Right cardiac atrium (tissue), 5 donors: ENCODE measurements at regions not wholly inside any gene's neighbourhood (a gene's known extent, or its start where the extent isn't known, plus 50 kb on each side); places are given as distances from the start of the nearest gene placed in this dataset.

Experiments
- ATAC-seq, 2 donors: fragments of 200-7000 bp; cut with Tn5 transposase; one replicate each; pipeline versions ENCODE4 v1.8.0 to v1.9.1; 2020; ENCODE audit warnings: moderate library complexity in 2 of 2, mild to moderate bottlenecking in 1 of 2
- DNase-seq, 3 donors: peaks; one replicate each; pipeline ENCODE4 v3.0.0-alpha.2; 2020
- H3K27ac ChIP-seq: one replicate; pipeline ENCODE4 v1.5.1; 2013; ENCODE audit warnings: mild to moderate bottlenecking, low read length, control low read depth, moderate library complexity
- H3K27me3 ChIP-seq: one replicate; pipeline ENCODE4 v1.6.1; 2013; ENCODE audit not compliant: control insufficient read depth, insufficient read depth
- H3K4me1 ChIP-seq: one replicate; pipeline ENCODE4 v1.6.1; 2013; ENCODE audit warnings: low read length; ENCODE audit not compliant: control insufficient read depth, insufficient read depth
- H3K4me3 ChIP-seq: one replicate; pipeline ENCODE4 v1.5.1; 2013; ENCODE audit warnings: low read length, control low read depth
- H3K9me3 ChIP-seq: one replicate; pipeline ENCODE4 v1.6.1; 2013; ENCODE audit warnings: low read length; ENCODE audit not compliant: control insufficient read depth
- WGBS: extraction: QIAGEN DNeasy Blood & Tissue Kit; methylation state at CpG from one replicate; pipeline ENCODE4 v1.1.7; 2013; 5-methylcytosine and 5-hydroxymethylcytosine counted together
- intact Hi-C, 4 donors: fragments of 100-400 bp; cut with DNase I; formaldehyde crosslinking; loops; one replicate each; pipeline versions ENCODE4 v1.11.0 to v1.14.0; 2022 to 2023
- donor health status: healthy with polysubstance abuse.
- donor health status: DM: no; HTN: yes; CAD: no.
- donor health status: DM: no; HTN: no; CAD: no.
- donor health status: DM: no; HTN: yes; CAD: no; lungs with severe emphysema.
- donor health status: DM: yes; HTN: yes; CAD: no.

- DNase-seq: no peak
- ATAC-seq: no peak
- 88% methylated on average over 4 of the region's 4 CpGs for WGBS
- Histone ChIP-seq H3K27me3 (no peaks in the 10 kb centered on the region), H3K9me3 (no peaks in the 10 kb centered on the region), H3K4me3 (no peak overlapping the region), H3K4me1 (no peaks in the 10 kb centered on the region), H3K27ac (no peak overlapping the region)
- intact Hi-C loops: no loop called here
Measured at GRCh38 chr6:14339711-14340584, 222.4 kb downstream of the CD83 start.

DNA sequence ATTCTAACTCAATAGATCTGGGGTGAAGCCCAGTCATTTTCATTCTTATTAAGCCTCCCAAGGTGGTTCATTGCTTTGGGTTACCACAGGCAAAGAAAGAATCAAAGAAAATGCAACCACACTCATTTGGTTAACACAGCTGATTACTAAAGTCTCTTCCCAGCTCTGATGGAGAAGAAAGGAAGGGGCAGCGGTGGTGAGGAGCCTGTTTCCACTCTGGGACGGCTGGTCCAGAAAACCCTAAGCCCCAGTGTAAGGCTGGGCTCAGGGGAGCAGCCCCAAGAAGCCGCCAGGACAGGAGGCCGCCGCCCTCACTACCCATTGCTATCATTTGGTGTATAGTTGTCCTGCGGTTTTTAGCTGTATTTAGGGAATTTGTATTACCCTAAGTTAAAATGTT is 226.9 kb downstream of the CD83 start:
- DNase-seq (no peak), ATAC-seq (no peak)
- H3K27me3 ChIP-seq: no peaks in the 10 kb centered on the region
- no peaks in the 10 kb centered on the region for H3K9me3 ChIP-seq
- no peak overlapping the region for H3K27ac ChIP-seq
- intact Hi-C loops: no loop called here
- no peak overlapping the region for H3K4me3 ChIP-seq
- WGBS: 98% methylated on average over 6 of the region's 6 CpGs
- H3K4me1 ChIP-seq: no peaks in the 10 kb centered on the region

DNA sequence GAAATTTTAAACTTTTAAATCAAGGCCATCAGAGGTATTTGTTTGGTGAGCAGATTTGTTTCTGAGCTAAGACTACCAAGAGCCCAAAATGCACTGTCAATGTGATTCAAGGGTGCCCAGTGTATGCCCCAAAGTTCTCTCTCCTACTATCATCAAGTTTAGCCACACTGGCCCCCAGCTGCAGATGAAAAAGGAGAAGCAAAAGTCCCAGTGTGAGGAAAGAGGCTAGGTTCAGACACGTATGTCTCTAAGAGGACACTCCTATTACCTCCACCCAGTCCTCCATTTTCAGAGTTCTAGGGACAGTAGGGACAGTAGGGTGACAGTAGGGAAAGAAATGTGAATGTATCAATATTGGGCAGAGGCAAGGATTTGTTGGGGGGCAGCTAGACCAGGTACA is 230.8 kb downstream of the CD83 start:
- intact Hi-C loops: no loop called here
- 89% methylated on average over 1 of the region's 1 CpG for WGBS
- DNase-seq (no peak), ATAC-seq (no peak)
- Histone ChIP-seq H3K27me3 (no peaks in the 10 kb centered on the region), H3K9me3 (no peaks in the 10 kb centered on the region), H3K27ac (no peak overlapping the region), H3K4me1 (no peaks in the 10 kb centered on the region), H3K4me3 (no peak overlapping the region)

GRCh38 chr6:14349507-14349906 is 231.9 kb downstream of the CD83 start:
- DNase-seq (no peak), ATAC-seq (no peak)
- intact Hi-C loops: no loop called here
- 61% methylated on average over 2 of the region's 2 CpGs for WGBS
- Histone ChIP-seq H3K27ac (no peak overlapping the region), H3K4me1 (no peaks in the 10 kb centered on the region), H3K9me3 (no peaks in the 10 kb centered on the region), H3K4me3 (no peak overlapping the region), H3K27me3 (no peaks in the 10 kb centered on the region)

DNA sequence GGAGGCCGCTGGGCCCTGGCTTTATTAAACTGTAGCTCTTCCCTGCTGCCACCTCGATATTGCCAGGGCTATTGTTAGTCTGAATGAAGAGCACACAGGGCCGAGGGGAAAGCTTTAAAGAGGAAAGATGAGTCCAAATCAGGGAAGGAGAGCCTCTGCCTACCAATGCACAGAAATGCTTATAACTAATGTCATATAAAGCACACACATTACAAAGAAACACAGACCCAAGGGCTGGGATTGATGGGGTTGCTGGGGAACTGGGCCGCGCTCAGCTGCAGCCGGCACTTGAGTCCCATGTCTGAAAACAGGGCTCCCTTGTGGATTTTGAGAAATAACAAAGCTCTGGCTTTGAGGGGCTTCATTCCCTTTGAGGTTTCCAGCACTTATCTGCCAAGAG is 232.6 kb downstream of the CD83 start:
- intact Hi-C loops: no loop called here
- no peaks in the 10 kb centered on the region for H3K27me3 ChIP-seq
- H3K27ac ChIP-seq: no peak overlapping the region
- no peaks in the 10 kb centered on the region for H3K4me1 ChIP-seq
- H3K4me3 ChIP-seq: no peak overlapping the region
- WGBS: 85% methylated on average over 6 of the region's 6 CpGs
- DNase-seq (no peak), ATAC-seq (no peak)
- no peaks in the 10 kb centered on the region for H3K9me3 ChIP-seq

- Histone ChIP-seq H3K4me1 (no peaks in the 10 kb centered on the region), H3K27ac (no peak overlapping the region), H3K9me3 (no peaks in the 10 kb centered on the region), H3K4me3 (no peak overlapping the region), H3K27me3 (no peaks in the 10 kb centered on the region)
- DNase-seq (no peak), ATAC-seq (no peak)
- intact Hi-C loops: no loop called here
- 82% methylated on average over 3 of the region's 3 CpGs for WGBS
Measured at GRCh38 chr6:14353281-14353680, 235.7 kb downstream of the CD83 start.

- Histone ChIP-seq H3K9me3 (no peaks in the 10 kb centered on the region), H3K27ac (no peak overlapping the region), H3K27me3 (no peaks in the 10 kb centered on the region), H3K4me1 (no peaks in the 10 kb centered on the region), H3K4me3 (no peak overlapping the region)
- no peak for DNase-seq
- no peak for ATAC-seq
- WGBS: 94% methylated on average over 2 of the region's 2 CpGs
- intact Hi-C loops: no loop called here
Measured at GRCh38 chr6:14353798-14354197, 236.2 kb downstream of the CD83 start.

DNA sequence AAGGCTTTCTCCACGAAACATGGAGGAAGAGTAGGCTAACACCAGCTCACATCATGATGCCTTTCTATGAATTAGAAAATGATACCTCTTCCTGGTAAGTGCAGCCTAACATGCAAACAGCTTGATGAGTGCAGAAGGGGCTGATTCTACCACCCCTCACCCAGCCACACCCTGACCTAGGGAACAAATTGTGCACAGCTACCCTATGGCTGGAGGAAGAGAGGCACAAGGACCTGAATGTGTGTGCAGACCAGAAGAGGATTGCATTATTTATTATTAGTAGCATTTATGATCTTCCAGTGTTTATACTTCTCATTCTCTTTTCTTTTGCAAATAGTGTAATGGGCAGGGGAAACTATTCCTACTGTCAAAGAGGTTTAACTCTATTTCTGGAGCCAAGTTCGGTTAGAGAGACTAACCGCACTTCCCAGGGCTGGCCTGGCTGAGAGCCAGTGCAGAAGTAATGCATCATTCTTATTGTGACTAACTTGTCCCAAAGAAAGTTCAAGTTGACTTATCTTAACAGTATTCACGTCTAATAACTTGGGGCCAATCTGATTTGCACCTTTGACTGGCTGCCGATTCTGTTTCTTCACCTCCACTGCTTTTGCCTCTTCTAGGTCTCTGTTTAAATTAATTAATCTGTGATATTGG is 237.5 kb downstream of the CD83 start:
- ATAC-seq (peak in 1 of 2 donors; percentile 50), DNase-seq (peak; percentile 72 to 82 (median 78))
- intact Hi-C loops: no loop called here
- H3K27ac ChIP-seq: no peak overlapping the region
- no peak overlapping the region for H3K4me3 ChIP-seq
- no peaks in the 10 kb centered on the region for H3K9me3 ChIP-seq
- no peaks in the 10 kb centered on the region for H3K4me1 ChIP-seq
- WGBS: 29% methylated on average over 5 of the region's 5 CpGs
- no peaks in the 10 kb centered on the region for H3K27me3 ChIP-seq

DNA sequence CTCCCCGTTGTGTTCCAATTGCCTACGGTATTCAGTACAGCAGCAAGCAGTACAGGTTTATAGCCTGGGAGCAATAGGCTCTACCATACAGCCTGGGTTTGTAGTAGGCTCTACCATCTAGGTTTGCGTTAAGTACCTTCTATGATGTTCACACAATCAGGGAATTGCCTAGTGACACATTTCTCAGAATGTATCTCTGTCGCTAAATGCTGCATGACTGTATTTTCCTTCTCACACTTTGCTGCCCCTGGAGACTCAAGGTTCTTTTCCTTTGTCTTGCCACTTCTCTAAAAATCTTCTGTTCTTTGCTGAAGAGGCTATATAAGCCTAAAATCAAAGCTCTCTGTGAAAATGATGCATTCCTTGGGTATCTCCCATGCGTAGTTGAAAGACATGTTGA is 241.9 kb downstream of the CD83 start:
- no peak overlapping the region for H3K4me3 ChIP-seq
- 96% methylated on average over 5 of the region's 5 CpGs for WGBS
- H3K27me3 ChIP-seq: no peaks in the 10 kb centered on the region
- H3K27ac ChIP-seq: no peak overlapping the region
- H3K4me1 ChIP-seq: no peaks in the 10 kb centered on the region
- no peak for ATAC-seq
- intact Hi-C loops: no loop called here
- no peaks in the 10 kb centered on the region for H3K9me3 ChIP-seq
- DNase-seq: no peak

DNA sequence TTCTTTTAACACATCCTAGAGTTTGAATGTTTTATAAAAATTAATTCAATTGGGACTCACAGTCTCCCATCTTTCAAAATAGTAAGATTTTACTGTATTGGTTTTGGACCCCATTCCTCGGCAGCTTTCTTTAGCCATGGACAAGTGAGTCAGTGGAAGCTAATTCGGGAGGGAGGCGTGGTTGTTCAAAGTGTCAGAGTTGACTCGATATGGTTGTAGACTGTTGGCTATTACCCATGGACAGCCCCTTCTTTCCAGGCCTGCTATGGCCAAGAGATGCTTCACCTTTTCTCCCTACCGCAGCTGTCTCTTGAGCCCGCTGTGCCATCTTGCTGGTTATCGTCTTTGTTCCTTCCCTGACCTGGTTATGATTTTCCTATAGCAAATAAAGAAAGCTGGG is 243.0 kb downstream of the CD83 start:
- Histone ChIP-seq H3K4me3 (peak overlapping the region; percentile 5), H3K9me3 (no peaks in the 10 kb centered on the region), H3K4me1 (no peaks in the 10 kb centered on the region), H3K27ac (peak overlapping the region; percentile 90), H3K27me3 (no peaks in the 10 kb centered on the region)
- DNase-seq: peak in 1 of 3 donors; percentile 14
- WGBS: 62% methylated on average over 7 of the region's 7 CpGs
- intact Hi-C loops: no loop called here
- ATAC-seq: peak; percentile 86 to 91

- peaks cover 1% of the 10 kb centered on the region for H3K4me1 ChIP-seq
- no peaks in the 10 kb centered on the region for H3K9me3 ChIP-seq
- intact Hi-C loops: no loop called here
- peak; percentile 86 to 87 for ATAC-seq
- no peaks in the 10 kb centered on the region for H3K27me3 ChIP-seq
- 28% methylated on average over 2 of the region's 2 CpGs for WGBS
- DNase-seq: no peak
- peak overlapping the region; percentile 5 for H3K4me3 ChIP-seq
- peak overlapping the region; percentile 90 for H3K27ac ChIP-seq
Measured at GRCh38 chr6:14361297-14361696, 243.7 kb downstream of the CD83 start.
